IMR-90 (cell line): ENCODE measurements at regions not wholly inside any gene's neighbourhood (a gene's known extent, or its start where the extent isn't known, plus 50 kb on each side); places are given as distances from the start of the nearest gene placed in this dataset.
A peak's percentile ranks its signal among the peaks of the same experiment; 100 is the strongest.

Source experiments
- BHLHE40 ChIP-seq: fragments of 150-350 bp; IDR thresholded peaks from 2 replicates; pipeline ENCODE4 v1.6.1; 2016; ENCODE audit warnings: mild to moderate bottlenecking, low read depth, low read length
- CEBPB ChIP-seq: IDR thresholded peaks from 2 replicates; pipeline ENCODE4 v1.6.1; 2012; ENCODE audit warnings: low read depth, low read length, improper control_type of control experiment
- CHD1 ChIP-seq: IDR thresholded peaks from 2 replicates; pipeline ENCODE4 v1.6.1; 2012; ENCODE audit warnings: low read depth, low read length, improper control_type of control experiment
- MAFK ChIP-seq: IDR thresholded peaks from 2 replicates; pipeline ENCODE4 v1.6.1; 2012; ENCODE audit warnings: low read depth, low read length, improper control_type of control experiment
- MAZ ChIP-seq: IDR thresholded peaks from 2 replicates; pipeline ENCODE4 v1.6.1; 2012; ENCODE audit warnings: low read depth, mild to moderate bottlenecking, low read length, improper control_type of control experiment, moderate library complexity, borderline replicate concordance
- MXI1 ChIP-seq: IDR thresholded peaks from 2 replicates; pipeline ENCODE4 v1.6.1; 2012; ENCODE audit warnings: low read depth, mild to moderate bottlenecking, low read length, moderate library complexity, borderline replicate concordance
- POLR2A ChIP-seq: IDR thresholded peaks from 2 replicates; pipeline ENCODE4 v1.6.1; 2012; ENCODE audit warnings: mild to moderate bottlenecking, low read depth, low read length
- RAD21 ChIP-seq: IDR thresholded peaks from 2 replicates; pipeline ENCODE4 v1.6.1; 2012; ENCODE audit warnings: low read length, improper control_type of control experiment
- RCOR1 ChIP-seq: IDR thresholded peaks from 2 replicates; pipeline ENCODE4 v1.6.1; 2012; ENCODE audit warnings: mild to moderate bottlenecking, low read length, improper control_type of control experiment; ENCODE audit not compliant: insufficient replicate concordance
- RFX5 ChIP-seq: IDR thresholded peaks from 2 replicates; pipeline ENCODE4 v1.8.0; 2012; ENCODE audit warnings: low read depth, mild to moderate bottlenecking, low read length, moderate library complexity
- SMC3 ChIP-seq: fragments of 150-350 bp; IDR thresholded peaks from 2 replicates; pipeline ENCODE4 v1.6.1; 2016; ENCODE audit warnings: low read depth, mild to moderate bottlenecking, antibody characterized with exemption, low read length, moderate library complexity
- TF ChIP-seq, protein P1 (sequence below): conservative IDR thresholded peaks from 2 replicates; pipeline ENCODE4 v1.5.1; 2012; ENCODE audit warnings: mild to moderate bottlenecking, low read depth, low read length, improper control_type of control experiment

DNA sequence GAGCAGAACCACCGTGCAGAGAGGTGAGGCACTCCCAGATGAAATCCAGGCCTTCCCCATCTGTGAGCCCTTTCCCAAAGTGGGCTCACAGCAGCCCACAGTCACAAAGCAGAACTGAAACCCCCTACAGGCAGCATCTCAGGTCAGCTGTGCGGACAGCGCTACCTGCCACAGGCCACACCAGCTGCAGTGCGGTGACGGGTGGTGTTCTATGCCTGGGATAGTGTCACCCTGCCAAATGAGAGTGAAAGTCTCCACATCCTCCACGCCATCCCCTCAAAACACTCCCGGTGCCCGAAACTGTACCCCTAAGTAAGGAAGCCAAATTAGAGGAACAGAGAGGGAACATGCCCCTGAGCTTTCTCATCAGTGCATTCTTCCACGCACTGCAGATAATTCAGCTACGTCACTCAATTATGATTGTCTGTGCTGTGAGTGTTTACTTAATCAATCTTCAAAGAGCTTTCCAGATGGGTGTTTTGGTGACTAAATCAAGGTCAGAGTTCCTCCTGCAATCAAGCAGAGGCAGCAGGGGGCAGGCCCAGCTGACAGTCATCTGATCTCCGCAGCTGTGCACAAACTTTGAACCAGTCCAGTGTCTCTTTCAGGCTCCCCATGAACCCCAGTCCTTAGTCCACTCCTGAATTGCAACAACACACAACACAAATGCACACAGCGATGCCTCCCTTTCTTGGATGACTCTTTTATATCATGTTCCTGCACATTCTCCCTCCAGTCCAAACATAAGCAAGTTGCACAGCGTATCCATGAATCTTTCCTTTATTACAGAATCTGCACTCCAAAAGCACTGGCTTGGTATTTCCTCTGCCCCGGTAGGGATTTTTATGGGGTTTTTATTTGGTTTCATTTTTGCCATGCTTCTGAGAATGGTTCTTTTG is 150.0 kb downstream of the TOMM20 start:
- TF ChIP-seq, protein P1, sequence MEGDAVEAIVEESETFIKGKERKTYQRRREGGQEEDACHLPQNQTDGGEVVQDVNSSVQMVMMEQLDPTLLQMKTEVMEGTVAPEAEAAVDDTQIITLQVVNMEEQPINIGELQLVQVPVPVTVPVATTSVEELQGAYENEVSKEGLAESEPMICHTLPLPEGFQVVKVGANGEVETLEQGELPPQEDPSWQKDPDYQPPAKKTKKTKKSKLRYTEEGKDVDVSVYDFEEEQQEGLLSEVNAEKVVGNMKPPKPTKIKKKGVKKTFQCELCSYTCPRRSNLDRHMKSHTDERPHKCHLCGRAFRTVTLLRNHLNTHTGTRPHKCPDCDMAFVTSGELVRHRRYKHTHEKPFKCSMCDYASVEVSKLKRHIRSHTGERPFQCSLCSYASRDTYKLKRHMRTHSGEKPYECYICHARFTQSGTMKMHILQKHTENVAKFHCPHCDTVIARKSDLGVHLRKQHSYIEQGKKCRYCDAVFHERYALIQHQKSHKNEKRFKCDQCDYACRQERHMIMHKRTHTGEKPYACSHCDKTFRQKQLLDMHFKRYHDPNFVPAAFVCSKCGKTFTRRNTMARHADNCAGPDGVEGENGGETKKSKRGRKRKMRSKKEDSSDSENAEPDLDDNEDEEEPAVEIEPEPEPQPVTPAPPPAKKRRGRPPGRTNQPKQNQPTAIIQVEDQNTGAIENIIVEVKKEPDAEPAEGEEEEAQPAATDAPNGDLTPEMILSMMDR, result peak; percentile 19; the same call in 1 of the 2 replicates
- TF ChIP-seq SMC3, result peak; percentile 26; the same call in 1 of the 2 replicates
- TF ChIP-seq POLR2A, result peak; percentile 54
- peak; percentile 55; the same call in 1 of the 2 replicates for TF ChIP-seq CEBPB
- TF ChIP-seq CHD1, result no peak
- no peak for TF ChIP-seq MAFK
- TF ChIP-seq RCOR1, result no peak
- peak; percentile 55; the same call in 1 of the 2 replicates for TF ChIP-seq BHLHE40
- peak; percentile 40 for TF ChIP-seq RAD21
- peak; percentile 7; the same call in 1 of the 2 replicates for TF ChIP-seq MAZ
- no peak for TF ChIP-seq RFX5
- no peak for TF ChIP-seq MXI1
